ENCODE measurements at regions not wholly inside any gene's neighbourhood (a gene's known extent, or its start where the extent isn't known, plus 50 kb on each side); places are given as distances from the start of the nearest gene placed in this dataset.

- ChIA-PET RAD21 (ENCODE audit: low non-redundant PET in 1 of 2, low total read pairs in 2 of 2, uncharacterized antibody in 2 of 2, unreplicated experiment in 2 of 2) (no interaction called here), POLR2A (no interaction called here), CTCF (no interaction called here)
- Histone ChIP-seq H3K79me2 (ENCODE audit: insufficient read depth, low read length) (no peaks in the 10 kb centered on the region), H3K27me3 (ENCODE audit: insufficient read depth, low read length) (no peaks in the 10 kb centered on the region), H3K9me2 (ENCODE audit: insufficient read depth) (no peaks in the 10 kb centered on the region), H2AFZ (ENCODE audit: low read depth, low read length, poor library complexity, severe bottlenecking) (no peak overlapping the region), H3K9ac (ENCODE audit: low read length) (no peak overlapping the region), H3K4me1 (ENCODE audit: control insufficient read depth in 1 of 2, insufficient read depth in 2 of 2, low read length in 2 of 2) (peaks cover 0 to 6% of the 10 kb centered on the region in 2 experiments; a peak in 2 of 4 replicates), H3K9me3 (ENCODE audit: control insufficient read depth in 1 of 2, insufficient read depth in 1 of 2, low read depth in 1 of 2, low read length in 2 of 2) (no peaks in the 10 kb centered on the region), H3K36me3 (ENCODE audit: control insufficient read depth in 1 of 2, insufficient read depth in 2 of 2, low read length in 2 of 2) (no peaks in the 10 kb centered on the region), H3K27ac (ENCODE audit: low read depth, low read length) (no peak overlapping the region), H3K4me2 (ENCODE audit: low read length) (no peak overlapping the region), H4K20me1 (ENCODE audit: insufficient read depth) (no peaks in the 10 kb centered on the region), H3K4me3 (replicated peaks in 1 of 2; ENCODE audit: low read depth in 1 of 2, low read length in 2 of 2) (no peak overlapping the region)
- TF ChIP-seq POLR2A (IDR thresholded peaks at IDR 0.05; ENCODE audit: borderline replicate concordance, extremely low read depth, insufficient read depth, insufficient read length) (no peak), CEBPB (IDR thresholded peaks at IDR 0.05; ENCODE audit: low read depth) (no peak), SRF (IDR thresholded peaks at IDR 0.05; ENCODE audit: low read depth) (no peak), ZNF274 (IDR thresholded peaks at IDR 0.05; ENCODE audit: low read depth, low read length) (no peak), TCF7L2 (IDR thresholded peaks at IDR 0.05; ENCODE audit: borderline replicate concordance, extremely low read depth, insufficient read depth, insufficient read length) (no peak), ATF3 (IDR thresholded peaks at IDR 0.05) (no peak), FOSL1 (IDR thresholded peaks at IDR 0.05; ENCODE audit: low read depth) (no peak), RAD21 (IDR thresholded peaks at IDR 0.05; ENCODE audit: low read depth) (no peak), REST (IDR thresholded peaks at IDR 0.05; ENCODE audit: low read depth) (no peak), ZFX (IDR thresholded peaks at IDR 0.05) (no peak), JUND (IDR thresholded peaks at IDR 0.05) (no peak), MAX (IDR thresholded peaks at IDR 0.05) (no peak), POLR2AphosphoS5 (IDR thresholded peaks at IDR 0.05; ENCODE audit: low read depth, low read length) (no peak), EZH2 (IDR thresholded peaks at IDR 0.05) (no peak), CTCF (IDR thresholded peaks at IDR 0.05 in 2 of 3, conservative IDR thresholded peaks at IDR 0.05 in 1 of 3; ENCODE audit: borderline replicate concordance in 1 of 3, insufficient read depth in 1 of 3, low read depth in 2 of 3, low read length in 2 of 3) (no peak), SP1 (IDR thresholded peaks at IDR 0.05; ENCODE audit: low read depth) (no peak), ELF1 (IDR thresholded peaks at IDR 0.05; ENCODE audit: borderline replicate concordance, low read depth) (no peak)
- DNase-seq (ENCODE audit: low read depth, low spot score) (no peak), ATAC-seq (no peak)
- no TSS peak for BruUV-seq (replicated peaks)
- intact Hi-C loops (cut with micrococcal nuclease) = no loop called here
Measured at GRCh38 chr15:35921046-35921445, 375.1 kb upstream of the DPH6 start.

All from HCT116 (cell line).